ENCODE measurements at regions not wholly inside any gene's neighbourhood (a gene's known extent, or its start where the extent isn't known, plus 50 kb on each side); places are given as distances from the start of the nearest gene placed in this dataset.
A peak's percentile ranks its signal among the peaks of the same experiment; 100 is the strongest.

DNA sequence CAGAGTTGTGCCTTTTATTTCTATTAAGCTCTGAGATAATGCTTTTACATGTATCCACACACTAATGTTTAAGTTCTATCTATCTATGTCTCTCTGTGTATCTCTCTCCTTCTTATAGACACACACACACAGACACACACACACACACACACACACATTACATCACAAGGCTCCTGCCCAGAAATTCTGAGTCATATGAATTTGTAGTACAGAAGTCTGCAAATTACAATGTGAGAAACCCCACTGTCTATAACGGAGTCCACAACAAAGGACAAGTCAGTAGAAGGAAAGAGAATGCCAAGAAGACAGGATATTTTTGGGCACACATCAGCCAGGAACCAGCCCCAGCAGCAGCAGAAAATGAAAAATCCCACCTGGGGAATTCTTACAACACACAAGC lies 142.4 kb downstream of the EN1 start:
- TF ChIP-seq, protein P1, sequence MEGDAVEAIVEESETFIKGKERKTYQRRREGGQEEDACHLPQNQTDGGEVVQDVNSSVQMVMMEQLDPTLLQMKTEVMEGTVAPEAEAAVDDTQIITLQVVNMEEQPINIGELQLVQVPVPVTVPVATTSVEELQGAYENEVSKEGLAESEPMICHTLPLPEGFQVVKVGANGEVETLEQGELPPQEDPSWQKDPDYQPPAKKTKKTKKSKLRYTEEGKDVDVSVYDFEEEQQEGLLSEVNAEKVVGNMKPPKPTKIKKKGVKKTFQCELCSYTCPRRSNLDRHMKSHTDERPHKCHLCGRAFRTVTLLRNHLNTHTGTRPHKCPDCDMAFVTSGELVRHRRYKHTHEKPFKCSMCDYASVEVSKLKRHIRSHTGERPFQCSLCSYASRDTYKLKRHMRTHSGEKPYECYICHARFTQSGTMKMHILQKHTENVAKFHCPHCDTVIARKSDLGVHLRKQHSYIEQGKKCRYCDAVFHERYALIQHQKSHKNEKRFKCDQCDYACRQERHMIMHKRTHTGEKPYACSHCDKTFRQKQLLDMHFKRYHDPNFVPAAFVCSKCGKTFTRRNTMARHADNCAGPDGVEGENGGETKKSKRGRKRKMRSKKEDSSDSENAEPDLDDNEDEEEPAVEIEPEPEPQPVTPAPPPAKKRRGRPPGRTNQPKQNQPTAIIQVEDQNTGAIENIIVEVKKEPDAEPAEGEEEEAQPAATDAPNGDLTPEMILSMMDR (IDR thresholded peaks at IDR 0.05; ENCODE audit: insufficient read depth, low read length, missing control alignments): no peak
- CTCF ChIA-PET: no interaction called here
- no peak overlapping the region for H3K4me3 ChIP-seq (ENCODE audit: low read depth, low read length)
- DNase-seq (ENCODE audit: low read depth, low spot score): peak; percentile 60
- POLR2A ChIA-PET: interaction anchor here (0.6 kb wide), 1 partner anchor 139 kb away, joined by 3 read pairs; no protein-coding TSS in a partner anchor

DNA sequence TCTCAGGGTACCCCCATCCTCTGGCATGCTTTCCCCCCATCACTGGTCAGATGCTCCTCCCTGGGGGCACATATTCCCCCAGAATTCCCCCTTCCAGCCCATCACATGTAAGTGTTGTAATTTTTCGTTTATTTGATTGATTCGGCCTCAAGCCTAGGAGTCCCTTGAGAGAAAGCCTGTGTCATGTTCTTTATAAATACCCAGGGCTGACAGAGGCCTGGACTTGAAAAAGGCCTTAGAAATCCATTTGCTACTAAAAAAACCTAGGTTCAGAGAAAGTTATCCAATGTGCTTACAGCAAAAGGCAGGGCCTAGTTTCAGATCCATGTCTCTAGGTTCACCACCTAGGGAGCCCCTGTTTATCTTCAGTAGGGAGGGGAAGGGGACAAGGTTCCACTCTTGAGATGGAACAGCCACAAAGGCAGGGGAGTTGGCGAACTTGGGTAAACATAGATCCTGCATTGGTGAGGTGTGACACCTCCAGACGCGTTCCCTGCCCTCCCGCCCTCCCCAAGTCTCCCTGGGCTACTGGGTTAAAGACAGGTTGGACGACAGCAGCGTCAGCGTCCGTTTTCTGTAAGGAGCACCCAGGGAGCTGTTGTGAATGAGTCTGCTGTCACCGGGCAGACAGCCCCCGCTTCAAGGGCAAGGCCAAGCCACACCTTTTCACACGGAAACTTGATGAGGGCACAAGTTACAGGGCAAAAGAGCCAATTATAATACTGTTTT lies 147.8 kb downstream of the EN1 start:
- no peak for DNase-seq (ENCODE audit: low read depth, low spot score)
- H3K4me3 ChIP-seq (ENCODE audit: low read depth, low read length): no peak overlapping the region
- TF ChIP-seq, protein P1 (IDR thresholded peaks at IDR 0.05; ENCODE audit: insufficient read depth, low read length, missing control alignments): no peak
- ChIA-PET CTCF (no interaction called here), POLR2A (interaction anchor here (0.5 kb wide), 1 partner anchor 1993 kb away, joined by 3 read pairs; no protein-coding TSS in a partner anchor)

DNA sequence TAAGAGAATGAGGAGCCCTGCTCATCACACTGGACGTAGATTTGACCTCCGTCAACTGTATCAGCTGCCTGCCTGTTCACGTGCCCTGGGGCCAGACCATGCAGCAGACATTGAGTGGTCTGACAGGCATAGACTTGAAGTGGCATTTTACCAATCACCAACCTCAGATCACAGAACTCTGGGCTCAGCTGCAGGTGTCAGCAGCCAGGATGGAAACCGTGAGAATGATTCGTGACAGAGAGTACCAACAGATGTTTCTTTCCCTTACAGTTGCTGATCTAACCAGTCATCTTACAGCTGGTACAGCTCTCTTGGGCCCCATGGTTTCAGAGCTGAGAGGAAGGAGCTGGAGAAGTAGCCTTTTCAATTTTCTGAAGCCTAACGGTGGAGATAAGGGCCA lies 148.9 kb downstream of the EN1 start:
- ChIA-PET CTCF (interaction anchor here (0.6 kb wide), 1 partner anchor 164 kb away, joined by 3 read pairs; no protein-coding TSS in a partner anchor), POLR2A (no interaction called here)
- DNase-seq (ENCODE audit: low read depth, low spot score): no peak
- H3K4me3 ChIP-seq (ENCODE audit: low read depth, low read length): no peak overlapping the region
- TF ChIP-seq, protein P1 (IDR thresholded peaks at IDR 0.05; ENCODE audit: insufficient read depth, low read length, missing control alignments): no peak

DNA sequence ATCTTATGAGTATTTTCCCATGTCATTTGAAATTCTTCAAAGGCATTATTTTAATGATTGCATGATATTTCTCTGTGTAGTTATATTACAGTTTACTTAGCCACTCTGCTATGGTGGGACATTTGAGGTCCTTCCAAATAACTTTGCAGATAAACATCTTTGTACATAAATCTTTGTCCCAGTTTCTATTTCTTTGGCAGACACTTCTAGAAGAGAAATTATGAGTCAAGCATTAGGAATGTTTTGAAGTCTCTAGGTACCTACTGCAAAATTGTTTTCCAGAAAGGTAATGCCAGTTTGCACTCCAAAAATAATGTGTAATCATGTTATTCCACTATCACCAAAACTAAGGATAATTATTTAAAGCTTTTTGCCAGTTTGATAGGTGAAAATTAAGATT lies 149.7 kb downstream of the EN1 start:
- POLR2A ChIA-PET: no interaction called here
- no peak for DNase-seq (ENCODE audit: low read depth, low spot score)
- TF ChIP-seq, protein P1 (IDR thresholded peaks at IDR 0.05; ENCODE audit: insufficient read depth, low read length, missing control alignments): no peak

DNA sequence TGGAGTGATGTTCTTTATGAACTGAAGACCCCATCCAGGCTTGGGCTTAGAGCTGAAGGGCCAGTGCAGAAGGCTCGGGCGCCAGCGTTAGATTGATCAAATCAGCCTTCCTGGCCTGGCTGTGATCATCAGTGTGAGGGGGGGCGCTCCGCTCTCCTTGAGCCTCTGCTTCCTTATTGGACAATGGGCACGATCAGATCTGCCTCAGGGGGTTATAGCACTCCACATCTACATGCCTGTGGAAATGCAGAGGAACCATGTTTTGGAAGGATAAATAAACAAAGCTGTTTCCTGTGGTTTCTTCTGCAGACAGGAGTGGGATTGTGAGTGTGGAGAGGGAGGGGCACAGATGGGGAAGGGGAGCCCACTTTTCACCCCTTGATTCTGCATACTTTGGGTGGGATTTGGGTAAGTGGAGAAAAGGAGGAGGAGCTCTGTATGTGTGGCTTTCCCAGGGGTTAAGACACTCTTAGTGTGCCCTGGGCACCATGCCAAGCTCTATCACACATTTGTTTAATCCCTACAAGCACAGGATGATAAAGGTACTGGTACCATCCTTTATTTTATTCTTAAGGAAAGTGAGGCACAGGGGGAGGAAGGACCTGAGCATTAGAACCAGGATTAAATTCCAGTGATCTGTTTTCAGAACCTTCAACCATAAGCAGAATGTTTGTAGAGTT lies 150.5 kb downstream of the EN1 start:
- CTCF ChIA-PET: interaction anchor here (1.9 kb wide), 1 partner anchor 9 kb away, joined by 4 read pairs; no protein-coding TSS in a partner anchor
- no peak for DNase-seq (ENCODE audit: low read depth, low spot score)
- POLR2A ChIA-PET: no interaction called here
- no peak overlapping the region for H3K4me3 ChIP-seq (ENCODE audit: low read depth, low read length)
- TF ChIP-seq, protein P1 (IDR thresholded peaks at IDR 0.05; ENCODE audit: insufficient read depth, low read length, missing control alignments): no peak

More for the DNA sequence above, 149.7 kb downstream of the EN1 start:
- CTCF ChIA-PET: interaction anchor here (0.6 to 1.9 kb wide), 3 partner anchors 10 to 165 kb away, joined by 3 to 4 read pairs (median 3); no protein-coding TSS in a partner anchor
- H3K4me3 ChIP-seq (ENCODE audit: low read depth, low read length): no peak overlapping the region

DNA sequence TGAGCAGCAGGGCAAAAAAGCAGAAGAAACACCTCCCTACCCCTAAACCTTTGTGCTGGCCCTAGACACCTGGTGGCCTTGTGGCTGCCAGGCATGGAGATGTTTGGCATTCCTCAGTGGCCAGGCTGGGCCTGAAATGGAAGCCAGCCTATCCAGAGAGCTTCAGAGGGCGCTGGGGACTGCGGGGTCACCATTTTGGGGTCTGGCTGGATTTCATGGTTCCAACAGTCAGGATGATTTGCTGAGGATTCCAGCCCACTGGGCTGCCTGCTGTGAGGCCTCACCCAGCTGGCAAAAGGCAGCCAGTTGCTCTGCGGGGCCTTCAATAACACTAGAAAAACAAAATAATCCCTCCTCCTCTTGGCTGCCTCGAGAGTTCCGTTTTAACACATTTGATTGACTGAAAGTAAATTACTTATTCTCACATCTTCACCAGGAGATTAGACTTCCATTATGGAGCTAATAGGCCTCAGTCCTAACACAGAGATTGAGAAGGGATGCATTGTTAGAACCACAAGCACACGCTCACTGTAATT lies 154.1 kb downstream of the EN1 start:
- POLR2A ChIA-PET: no interaction called here
- TF ChIP-seq, protein P1 (IDR thresholded peaks at IDR 0.05; ENCODE audit: insufficient read depth, low read length, missing control alignments): no peak
- no peak for DNase-seq (ENCODE audit: low read depth, low spot score)
- H3K4me3 ChIP-seq (ENCODE audit: low read depth, low read length): no peak overlapping the region
- CTCF ChIA-PET: interaction anchor here (0.6 kb wide), 1 partner anchor 547 kb away, joined by 3 read pairs; no protein-coding TSS in a partner anchor

All from AG04449 (cell line).